GM23338 (cell line): ENCODE measurements at regions not wholly inside any gene's neighbourhood (a gene's known extent, or its start where the extent isn't known, plus 50 kb on each side); places are given as distances from the start of the nearest gene placed in this dataset.
"Not testable (repeated sequence)": the region's sequence is repeated elsewhere in the genome, so short reads cannot be mapped to it uniquely, and the experiment has no call there.

Source experiments
- CREB1 ChIP-seq: fragments of 250-450 bp; sonication (Bioruptor Pico); IDR thresholded peaks from 2 replicates; pipeline ENCODE4 v1.5.0; 2020; ENCODE audit warnings: low read depth, mild to moderate bottlenecking, moderate library complexity
- CTCF ChIP-seq, 2 experiments: fragments of 200-600 bp in 1 of 2; sonication (generic) in 1 of 2; conservative IDR thresholded peaks; 2 replicates each; pipeline versions ENCODE4 v1.5.1 to v1.6.1; 2016 to 2017; ENCODE audit warnings: antibody characterized with exemption in 2 of 2, low read depth in 2 of 2, mild to moderate bottlenecking in 2 of 2, moderate library complexity in 1 of 2
- ETS1 ChIP-seq: IDR thresholded peaks from 2 replicates; pipeline ENCODE4 v1.6.1; 2016; ENCODE audit warnings: antibody characterized with exemption
- EZH2 ChIP-seq: fragments of 200-600 bp; sonication (generic); IDR thresholded peaks from one replicate; pipeline ENCODE4 v1.8.0; 2017; ENCODE audit warnings: antibody characterized with exemption, mild to moderate bottlenecking, low read depth; ENCODE audit not compliant: unreplicated experiment
- EZH2phosphoT487 ChIP-seq: fragments of 200-600 bp; sonication (generic); IDR thresholded peaks from one replicate; pipeline ENCODE4 v1.8.1; 2018; ENCODE audit warnings: antibody characterized with exemption; ENCODE audit not compliant: unreplicated experiment
- NANOG ChIP-seq: IDR thresholded peaks from 2 replicates; pipeline ENCODE4 v1.6.1; 2016; ENCODE audit warnings: antibody characterized with exemption, borderline replicate concordance
- POLR2AphosphoS5 ChIP-seq: IDR thresholded peaks from 2 replicates; pipeline ENCODE4 v1.6.1; 2016; ENCODE audit warnings: antibody characterized with exemption, low read depth
- REST ChIP-seq: IDR thresholded peaks from one replicate; pipeline ENCODE4 v1.6.1; 2018; ENCODE audit warnings: antibody characterized with exemption; ENCODE audit not compliant: unreplicated experiment
- STAT1 ChIP-seq: IDR thresholded peaks from one replicate; pipeline ENCODE4 v1.6.1; 2016; ENCODE audit warnings: antibody characterized with exemption; ENCODE audit not compliant: unreplicated experiment

GRCh38 chr2:87417147-87417546 lies 330.7 kb upstream of the PLGLB2 start:
- TF ChIP-seq CTCF (conservative IDR thresholded peaks at IDR 0.05; ENCODE audit: low read depth in 2 of 2); POLR2AphosphoS5; ETS1; REST; NANOG; EZH2; CREB1 (CRISPR knock-in tag); STAT1; EZH2phosphoT487: not testable (repeated sequence)
